ENCODE measurements at regions not wholly inside any gene's neighbourhood (a gene's known extent, or its start where the extent isn't known, plus 50 kb on each side); places are given as distances from the start of the nearest gene placed in this dataset.

GRCh38 chr7:130882396-130882795 is 148.4 kb upstream of the KLF14 start:
- TF ChIP-seq CTCF (IDR thresholded peaks at IDR 0.05; ENCODE audit: extremely low read depth in 1 of 2, insufficient read depth in 1 of 2, low read depth in 1 of 2, low read length in 2 of 2) (no peak), EZH2 (IDR thresholded peaks at IDR 0.05; ENCODE audit: borderline replicate concordance, low read depth, low read length, severe bottlenecking) (no peak), POLR2A (IDR thresholded peaks at IDR 0.05; ENCODE audit: low read depth, low read length) (no peak), POLR2AphosphoS5 (IDR thresholded peaks at IDR 0.05; ENCODE audit: insufficient read depth, low read depth, low read length) (no peak)
